HCT116 (cell line): ENCODE measurements at regions not wholly inside any gene's neighbourhood (a gene's known extent, or its start where the extent isn't known, plus 50 kb on each side); places are given as distances from the start of the nearest gene placed in this dataset.

Experiments
- ATAC-seq: fragments of 200-7000 bp; cut with Tn5 transposase; 2 replicates; pipeline ENCODE4 v1.9.1; 2020; ENCODE audit warnings: mild to moderate bottlenecking, moderate library complexity
- BruUV-seq: library from RNA; stranded (reverse); fragments of 400-500 nt; replicated peaks from 2 replicates; lab custom pipeline; 2021; lab: Mats Ljungman, UMichigan
- CTCF ChIA-PET: fragments of 300-600 bp; sonication (Branson Sonifier 250); formaldehyde crosslinking; loops from one replicate; lab custom pipeline; 2021; ENCODE audit warnings: antibody characterized with exemption; lab: Charles Lee
- POLR2A ChIA-PET: fragments of 300-600, 350-600 bp; sonication (Branson Sonifier 250); formaldehyde crosslinking; loops from one replicate; lab custom pipeline; 2021; ENCODE audit warnings: antibody characterized with exemption; lab: Charles Lee
- RAD21 ChIA-PET, 2 experiments: fragments of 300-600 bp; sonication (Branson Sonifier 250); formaldehyde crosslinking; loops; one replicate each; lab custom pipeline; 2023; ENCODE audit warnings: low total read pairs in 2 of 2; ENCODE audit not compliant: uncharacterized antibody in 2 of 2, unreplicated experiment in 2 of 2, low non-redundant PET in 1 of 2; lab: Charles Lee
- DNase-seq: peaks from one replicate; pipeline ENCODE4 v3.0.0-alpha.2; 2010; ENCODE audit warnings: low read depth, low spot score
- H2AFZ ChIP-seq: fragments of 200-600 bp; shearing (Covaris generic), sonication (generic); 2 replicates; pipeline ENCODE4 v1.6.1; 2017; ENCODE audit warnings: low read depth, mixed run types, mixed read lengths, antibody characterized with exemption, low read length; ENCODE audit not compliant: poor library complexity, severe bottlenecking
- H3K27ac ChIP-seq: 2 replicates; pipeline ENCODE4 v1.5.1; 2012; ENCODE audit warnings: low read depth, low read length
- H3K27me3 ChIP-seq: fragments of 200-600 bp; sonication (generic); 2 replicates; pipeline ENCODE4 v1.6.1; 2016; ENCODE audit warnings: mixed run types, low read length, mixed read lengths; ENCODE audit not compliant: insufficient read depth
- H3K36me3 ChIP-seq, 2 experiments: fragments of 200-500 bp in 1 of 2; fragments of 200-600 bp in 1 of 2; sonication (Bioruptor generic) in 1 of 2; sonication (generic) in 1 of 2; 2 replicates each; pipeline versions ENCODE4 v1.5.1 to v1.6.1; 2014 to 2016; ENCODE audit warnings: low read length in 2 of 2, inconsistent platforms in 1 of 2, mixed read lengths in 1 of 2, mixed run types in 1 of 2; ENCODE audit not compliant: insufficient read depth in 2 of 2, control insufficient read depth in 1 of 2
- H3K4me1 ChIP-seq, 2 experiments: fragments of 200-600 bp in 1 of 2; sonication (generic) in 1 of 2; 2 replicates each; pipeline versions ENCODE4 v1.5.1 to v1.6.1; 2012 to 2017; ENCODE audit warnings: low read length in 2 of 2, inconsistent platforms in 1 of 2, mild to moderate bottlenecking in 1 of 2, mixed read lengths in 1 of 2, mixed run types in 1 of 2, moderate library complexity in 1 of 2; ENCODE audit not compliant: insufficient read depth in 2 of 2, control insufficient read depth in 1 of 2
- H3K4me2 ChIP-seq: fragments of 200-600 bp; sonication (generic); 2 replicates; pipeline ENCODE4 v1.6.1; 2017; ENCODE audit warnings: mixed run types, low read length, mixed read lengths
- H3K4me3 ChIP-seq, 2 experiments: fragments of 200-600 bp in 1 of 2; sonication (generic) in 1 of 2; replicated peaks in 1 of 2; 2 replicates each; pipeline ENCODE4 v1.5.1; 2011 to 2016; ENCODE audit warnings: low read length in 2 of 2, control low read depth in 1 of 2, low read depth in 1 of 2, mild to moderate bottlenecking in 1 of 2, mixed read lengths in 1 of 2, mixed run types in 1 of 2
- H3K79me2 ChIP-seq: fragments of 200-600 bp; sonication (generic); 2 replicates; pipeline ENCODE4 v1.6.1; 2017; ENCODE audit warnings: mild to moderate bottlenecking, mixed run types, low read length, moderate library complexity, mixed read lengths; ENCODE audit not compliant: insufficient read depth
- H3K9ac ChIP-seq: fragments of 200-600 bp; sonication (generic); 2 replicates; pipeline ENCODE4 v1.6.1; 2016; ENCODE audit warnings: low read length, mixed read lengths
- H3K9me2 ChIP-seq: fragments of 200-600 bp; sonication (generic), shearing (Covaris generic); 2 replicates; pipeline ENCODE4 v1.6.1; 2017; ENCODE audit warnings: mixed run types, mild to moderate bottlenecking, moderate library complexity; ENCODE audit not compliant: insufficient read depth
- H3K9me3 ChIP-seq, 2 experiments: fragments of 200-500 bp in 1 of 2; fragments of 200-600 bp in 1 of 2; sonication (Bioruptor generic) in 1 of 2; sonication (generic) in 1 of 2; 2 replicates each; pipeline ENCODE4 v1.6.1; 2014 to 2017; ENCODE audit warnings: low read length in 2 of 2, mixed read lengths in 2 of 2, inconsistent platforms in 1 of 2, low read depth in 1 of 2, mild to moderate bottlenecking in 1 of 2, mixed run types in 1 of 2, moderate library complexity in 1 of 2; ENCODE audit not compliant: control insufficient read depth in 1 of 2, insufficient read depth in 1 of 2
- H4K20me1 ChIP-seq: fragments of 200-600 bp; sonication (generic), shearing (Covaris generic); 2 replicates; pipeline ENCODE4 v1.6.1; 2017; ENCODE audit warnings: mixed run types, mild to moderate bottlenecking, moderate library complexity; ENCODE audit not compliant: insufficient read depth
- CBX3 ChIP-seq: IDR thresholded peaks from 2 replicates; pipeline ENCODE4 v1.6.1; 2012; ENCODE audit warnings: low read depth
- CEBPB ChIP-seq: IDR thresholded peaks from 2 replicates; pipeline ENCODE4 v1.6.1; 2012; ENCODE audit warnings: low read depth
- EGR1 ChIP-seq: IDR thresholded peaks from 2 replicates; pipeline ENCODE4 v1.6.1; 2012; ENCODE audit warnings: low read depth
- EZH2 ChIP-seq: fragments of 200-600 bp; sonication (generic); IDR thresholded peaks from 2 replicates; pipeline ENCODE4 v1.6.1; 2017; ENCODE audit warnings: antibody characterized with exemption, mixed run types
- FOSL1 ChIP-seq: IDR thresholded peaks from 2 replicates; pipeline ENCODE4 v1.6.1; 2012; ENCODE audit warnings: low read depth
- JUND ChIP-seq: IDR thresholded peaks from 2 replicates; pipeline ENCODE4 v1.6.1; 2012
- POLR2A ChIP-seq: IDR thresholded peaks from 2 replicates; pipeline ENCODE4 v1.7.0; 2011; ENCODE audit warnings: borderline replicate concordance; ENCODE audit not compliant: insufficient read depth, insufficient read length; ENCODE audit errors: extremely low read depth
- POLR2AphosphoS5 ChIP-seq: IDR thresholded peaks from 2 replicates; pipeline ENCODE4 v1.6.1; 2011; ENCODE audit warnings: mild to moderate bottlenecking, low read depth, low read length, moderate library complexity
- RAD21 ChIP-seq: IDR thresholded peaks from 2 replicates; pipeline ENCODE4 v1.6.1; 2012; ENCODE audit warnings: low read depth, mild to moderate bottlenecking
- SIN3A ChIP-seq: IDR thresholded peaks from 2 replicates; pipeline ENCODE4 v1.6.1; 2012; ENCODE audit warnings: low read depth
- SRF ChIP-seq: IDR thresholded peaks from 2 replicates; pipeline ENCODE4 v1.6.1; 2012; ENCODE audit warnings: low read depth
- TCF7L2 ChIP-seq: IDR thresholded peaks from 2 replicates; pipeline ENCODE4 v1.7.0; 2011; ENCODE audit warnings: borderline replicate concordance, inconsistent platforms; ENCODE audit not compliant: insufficient read depth, insufficient read length; ENCODE audit errors: extremely low read depth
- YY1 ChIP-seq: IDR thresholded peaks from 2 replicates; pipeline ENCODE4 v1.6.1; 2011; ENCODE audit warnings: low read length, low read depth, moderate library complexity, mild to moderate bottlenecking; ENCODE audit not compliant: insufficient replicate concordance; ENCODE audit errors: extremely low read depth
- ZFX ChIP-seq: fragments of 450-650 bp; IDR thresholded peaks from 2 replicates; pipeline ENCODE4 v1.6.1; 2017
- intact Hi-C: fragments of 100-400 bp; cut with micrococcal nuclease; formaldehyde crosslinking; loops from 2 replicates; pipeline ENCODE4 v1.10.0; 2022
- TF ChIP-seq, protein P1 (sequence below): IDR thresholded peaks from 2 replicates; pipeline ENCODE4 v1.6.1; 2012
- TF ChIP-seq, protein P2 (sequence below), 3 experiments: fragments of 200-600 bp in 1 of 3; sonication (generic) in 1 of 3; IDR thresholded peaks in 2 of 3; conservative IDR thresholded peaks in 1 of 3; 2 replicates each; pipeline ENCODE4 v1.5.1; 2012 to 2017; ENCODE audit warnings: low read depth in 2 of 3, low read length in 2 of 3, antibody characterized with exemption in 1 of 3, borderline replicate concordance in 1 of 3, control low read depth in 1 of 3, mild to moderate bottlenecking in 1 of 3, mixed read lengths in 1 of 3, mixed run types in 1 of 3, moderate library complexity in 1 of 3; ENCODE audit not compliant: insufficient read depth in 1 of 3
- TF ChIP-seq, protein P3 (sequence below): IDR thresholded peaks from 2 replicates; pipeline ENCODE4 v1.6.1; 2011; ENCODE audit warnings: mild to moderate bottlenecking, low read length, moderate library complexity; ENCODE audit not compliant: insufficient replicate concordance; ENCODE audit errors: extremely low read depth
- TF ChIP-seq, protein P4 (sequence below): IDR thresholded peaks from 2 replicates; pipeline ENCODE4 v1.6.1; 2012; ENCODE audit warnings: low read depth
- TF ChIP-seq, protein P5 (sequence below): IDR thresholded peaks from 2 replicates; pipeline ENCODE4 v1.6.1; 2012

DNA sequence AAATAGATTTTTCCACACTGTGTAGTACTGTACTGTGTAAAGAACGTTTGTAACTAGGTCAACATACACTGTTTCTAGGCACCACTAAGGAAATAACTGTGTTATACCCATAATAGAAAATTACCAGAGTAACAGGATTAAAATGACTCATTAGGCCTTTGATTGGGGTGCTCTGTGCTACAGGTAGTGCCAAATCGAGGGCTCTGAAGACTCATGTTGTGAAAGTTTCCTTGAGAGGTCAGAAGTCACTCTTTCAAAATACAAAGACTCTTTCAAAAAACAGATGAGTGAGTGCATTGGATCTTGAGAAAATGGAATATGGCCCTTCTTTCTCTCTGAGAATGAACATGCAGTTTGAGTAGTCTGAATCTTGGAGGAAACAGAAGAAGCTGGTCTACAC is 143.0 kb downstream of the MRPL39 start:
- Histone ChIP-seq H3K4me2 (no peak overlapping the region), H3K79me2 (no peaks in the 10 kb centered on the region), H3K9ac (no peak overlapping the region), H4K20me1 (no peaks in the 10 kb centered on the region), H3K4me1 (no peaks in the 10 kb centered on the region), H3K4me3 (no peak overlapping the region), H3K36me3 (no peaks in the 10 kb centered on the region), H3K27me3 (no peaks in the 10 kb centered on the region), H3K9me3 (no peaks in the 10 kb centered on the region), H3K27ac (no peak overlapping the region), H3K9me2 (no peaks in the 10 kb centered on the region), H2AFZ (no peak overlapping the region)
- no peak for ATAC-seq
- ChIA-PET RAD21 (no interaction called here), CTCF (no interaction called here), POLR2A (no interaction called here)
- DNase-seq, result no peak
- no TSS peak for BruUV-seq
- intact Hi-C loops, result no loop called here
- TF ChIP-seq POLR2A (no peak), RAD21 (no peak), CEBPB (no peak), EZH2 (no peak), FOSL1 (no peak), CBX3 (no peak), JUND (no peak), EGR1 (no peak), POLR2AphosphoS5 (no peak), TCF7L2 (no peak), SRF (no peak), ZFX (no peak), YY1 (no peak), SIN3A (no peak)
- TF ChIP-seq, protein P1, sequence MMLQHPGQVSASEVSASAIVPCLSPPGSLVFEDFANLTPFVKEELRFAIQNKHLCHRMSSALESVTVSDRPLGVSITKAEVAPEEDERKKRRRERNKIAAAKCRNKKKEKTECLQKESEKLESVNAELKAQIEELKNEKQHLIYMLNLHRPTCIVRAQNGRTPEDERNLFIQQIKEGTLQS, result no peak
- TF ChIP-seq, protein P2, sequence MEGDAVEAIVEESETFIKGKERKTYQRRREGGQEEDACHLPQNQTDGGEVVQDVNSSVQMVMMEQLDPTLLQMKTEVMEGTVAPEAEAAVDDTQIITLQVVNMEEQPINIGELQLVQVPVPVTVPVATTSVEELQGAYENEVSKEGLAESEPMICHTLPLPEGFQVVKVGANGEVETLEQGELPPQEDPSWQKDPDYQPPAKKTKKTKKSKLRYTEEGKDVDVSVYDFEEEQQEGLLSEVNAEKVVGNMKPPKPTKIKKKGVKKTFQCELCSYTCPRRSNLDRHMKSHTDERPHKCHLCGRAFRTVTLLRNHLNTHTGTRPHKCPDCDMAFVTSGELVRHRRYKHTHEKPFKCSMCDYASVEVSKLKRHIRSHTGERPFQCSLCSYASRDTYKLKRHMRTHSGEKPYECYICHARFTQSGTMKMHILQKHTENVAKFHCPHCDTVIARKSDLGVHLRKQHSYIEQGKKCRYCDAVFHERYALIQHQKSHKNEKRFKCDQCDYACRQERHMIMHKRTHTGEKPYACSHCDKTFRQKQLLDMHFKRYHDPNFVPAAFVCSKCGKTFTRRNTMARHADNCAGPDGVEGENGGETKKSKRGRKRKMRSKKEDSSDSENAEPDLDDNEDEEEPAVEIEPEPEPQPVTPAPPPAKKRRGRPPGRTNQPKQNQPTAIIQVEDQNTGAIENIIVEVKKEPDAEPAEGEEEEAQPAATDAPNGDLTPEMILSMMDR (IDR thresholded peaks at IDR 0.05 in 2 of 3, conservative IDR thresholded peaks at IDR 0.05 in 1 of 3; ENCODE audit: borderline replicate concordance in 1 of 3, insufficient read depth in 1 of 3, low read depth in 2 of 3, low read length in 2 of 3), result no peak
- TF ChIP-seq, protein P3, sequence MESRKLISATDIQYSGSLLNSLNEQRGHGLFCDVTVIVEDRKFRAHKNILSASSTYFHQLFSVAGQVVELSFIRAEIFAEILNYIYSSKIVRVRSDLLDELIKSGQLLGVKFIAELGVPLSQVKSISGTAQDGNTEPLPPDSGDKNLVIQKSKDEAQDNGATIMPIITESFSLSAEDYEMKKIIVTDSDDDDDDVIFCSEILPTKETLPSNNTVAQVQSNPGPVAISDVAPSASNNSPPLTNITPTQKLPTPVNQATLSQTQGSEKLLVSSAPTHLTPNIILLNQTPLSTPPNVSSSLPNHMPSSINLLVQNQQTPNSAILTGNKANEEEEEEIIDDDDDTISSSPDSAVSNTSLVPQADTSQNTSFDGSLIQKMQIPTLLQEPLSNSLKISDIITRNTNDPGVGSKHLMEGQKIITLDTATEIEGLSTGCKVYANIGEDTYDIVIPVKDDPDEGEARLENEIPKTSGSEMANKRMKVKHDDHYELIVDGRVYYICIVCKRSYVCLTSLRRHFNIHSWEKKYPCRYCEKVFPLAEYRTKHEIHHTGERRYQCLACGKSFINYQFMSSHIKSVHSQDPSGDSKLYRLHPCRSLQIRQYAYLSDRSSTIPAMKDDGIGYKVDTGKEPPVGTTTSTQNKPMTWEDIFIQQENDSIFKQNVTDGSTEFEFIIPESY, result no peak
- TF ChIP-seq, protein P4, sequence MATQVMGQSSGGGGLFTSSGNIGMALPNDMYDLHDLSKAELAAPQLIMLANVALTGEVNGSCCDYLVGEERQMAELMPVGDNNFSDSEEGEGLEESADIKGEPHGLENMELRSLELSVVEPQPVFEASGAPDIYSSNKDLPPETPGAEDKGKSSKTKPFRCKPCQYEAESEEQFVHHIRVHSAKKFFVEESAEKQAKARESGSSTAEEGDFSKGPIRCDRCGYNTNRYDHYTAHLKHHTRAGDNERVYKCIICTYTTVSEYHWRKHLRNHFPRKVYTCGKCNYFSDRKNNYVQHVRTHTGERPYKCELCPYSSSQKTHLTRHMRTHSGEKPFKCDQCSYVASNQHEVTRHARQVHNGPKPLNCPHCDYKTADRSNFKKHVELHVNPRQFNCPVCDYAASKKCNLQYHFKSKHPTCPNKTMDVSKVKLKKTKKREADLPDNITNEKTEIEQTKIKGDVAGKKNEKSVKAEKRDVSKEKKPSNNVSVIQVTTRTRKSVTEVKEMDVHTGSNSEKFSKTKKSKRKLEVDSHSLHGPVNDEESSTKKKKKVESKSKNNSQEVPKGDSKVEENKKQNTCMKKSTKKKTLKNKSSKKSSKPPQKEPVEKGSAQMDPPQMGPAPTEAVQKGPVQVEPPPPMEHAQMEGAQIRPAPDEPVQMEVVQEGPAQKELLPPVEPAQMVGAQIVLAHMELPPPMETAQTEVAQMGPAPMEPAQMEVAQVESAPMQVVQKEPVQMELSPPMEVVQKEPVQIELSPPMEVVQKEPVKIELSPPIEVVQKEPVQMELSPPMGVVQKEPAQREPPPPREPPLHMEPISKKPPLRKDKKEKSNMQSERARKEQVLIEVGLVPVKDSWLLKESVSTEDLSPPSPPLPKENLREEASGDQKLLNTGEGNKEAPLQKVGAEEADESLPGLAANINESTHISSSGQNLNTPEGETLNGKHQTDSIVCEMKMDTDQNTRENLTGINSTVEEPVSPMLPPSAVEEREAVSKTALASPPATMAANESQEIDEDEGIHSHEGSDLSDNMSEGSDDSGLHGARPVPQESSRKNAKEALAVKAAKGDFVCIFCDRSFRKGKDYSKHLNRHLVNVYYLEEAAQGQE, result no peak
- TF ChIP-seq, protein P5, sequence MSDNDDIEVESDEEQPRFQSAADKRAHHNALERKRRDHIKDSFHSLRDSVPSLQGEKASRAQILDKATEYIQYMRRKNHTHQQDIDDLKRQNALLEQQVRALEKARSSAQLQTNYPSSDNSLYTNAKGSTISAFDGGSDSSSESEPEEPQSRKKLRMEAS, result no peak
